Stomach smooth muscle (tissue), 2 donors: ENCODE measurements at regions not wholly inside any gene's neighbourhood (a gene's known extent, or its start where the extent isn't known, plus 50 kb on each side); places are given as distances from the start of the nearest gene placed in this dataset.

Experiments used
- H3K27ac ChIP-seq: one replicate; pipeline ENCODE4 v1.7.0; 2013; ENCODE audit warnings: mild to moderate bottlenecking, low read length, inconsistent platforms
- H3K27me3 ChIP-seq, 2 donors: one replicate each; pipeline ENCODE4 v1.7.0; 2013; ENCODE audit warnings: low read length in 2 of 2; ENCODE audit not compliant: insufficient read depth in 2 of 2, control insufficient read depth in 1 of 2
- H3K36me3 ChIP-seq, 2 donors: one replicate each; pipeline ENCODE4 v1.7.0; 2013; ENCODE audit warnings: low read length in 2 of 2; ENCODE audit not compliant: control insufficient read depth in 2 of 2, insufficient read depth in 2 of 2
- H3K4me1 ChIP-seq: one replicate; pipeline ENCODE4 v1.7.0; 2013; ENCODE audit warnings: low read length; ENCODE audit not compliant: control insufficient read depth, insufficient read depth
- H3K4me3 ChIP-seq, 2 donors: one replicate each; pipeline ENCODE4 v1.7.0; 2013; ENCODE audit warnings: low read length in 2 of 2
- H3K9ac ChIP-seq, 2 donors: one replicate each; pipeline ENCODE4 v1.7.0; 2013; ENCODE audit warnings: low read length in 2 of 2, mild to moderate bottlenecking in 1 of 2
- H3K9me3 ChIP-seq, 2 donors: one replicate each; pipeline ENCODE4 v1.7.0; 2013; ENCODE audit warnings: low read length in 2 of 2; ENCODE audit not compliant: control insufficient read depth in 2 of 2
- donor health status: healthy.
- donor health status: Pancreatic carcinoma.

DNA sequence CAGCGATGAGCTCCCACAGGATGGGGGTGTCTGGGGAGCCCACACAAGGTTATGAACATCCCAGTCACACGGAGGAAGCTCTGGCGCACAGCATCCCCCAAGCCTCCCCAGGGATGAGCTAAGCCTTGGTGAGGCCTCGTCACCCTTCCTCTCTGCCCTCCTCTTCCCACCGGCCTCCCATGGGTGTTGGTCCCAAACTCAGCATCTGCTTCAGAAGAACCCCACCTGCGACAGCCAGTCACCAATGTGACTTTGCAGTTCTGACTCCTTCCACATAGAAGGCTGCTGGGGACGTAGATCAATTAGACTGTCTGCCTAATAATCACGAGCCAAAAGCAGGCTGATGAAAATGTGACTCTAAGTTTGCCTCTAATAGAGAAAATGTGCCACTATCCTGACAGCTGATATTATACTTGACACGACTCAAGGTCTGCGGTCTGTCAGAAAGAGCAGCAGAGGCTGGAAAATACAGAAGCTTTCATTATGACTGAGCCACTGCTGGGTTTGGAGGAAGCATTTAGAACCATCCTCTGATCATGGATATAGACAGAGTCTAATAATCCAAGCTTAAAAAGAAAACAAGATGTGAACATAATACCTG is 116.0 kb upstream of the PFKP start:
- Histone ChIP-seq H3K27ac (no peak overlapping the region), H3K4me1 (no peaks in the 10 kb centered on the region)

DNA sequence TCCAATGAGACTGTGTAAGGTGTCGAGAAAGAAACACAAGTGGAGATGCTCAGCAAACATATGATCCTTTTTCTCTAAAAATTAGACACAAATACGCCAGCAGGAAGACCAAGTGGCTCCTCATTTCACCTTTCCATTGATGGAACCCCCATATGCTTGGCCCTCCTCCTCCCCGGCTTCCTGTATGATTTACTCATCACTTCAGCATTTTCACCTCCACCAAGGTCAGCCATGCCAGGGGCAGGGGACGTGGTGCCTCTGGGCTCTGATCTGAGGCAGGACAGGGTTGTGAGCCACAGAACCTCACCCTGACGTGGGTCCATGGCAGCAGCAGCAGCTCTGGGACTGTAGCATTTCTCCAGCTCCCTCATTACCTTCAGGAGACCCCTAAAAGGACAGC is 116.8 kb upstream of the PFKP start:
- H3K36me3 ChIP-seq, result no peaks in the 10 kb centered on the region
- H3K27ac ChIP-seq, result no peak overlapping the region
- peaks cover 3 to 4% of the 10 kb centered on the region in 2 donors for H3K27me3 ChIP-seq

More for the DNA sequence above, 116.0 kb upstream of the PFKP start:
- no peaks in the 10 kb centered on the region for H3K36me3 ChIP-seq
- no peaks in the 10 kb centered on the region for H3K9me3 ChIP-seq
- no peak overlapping the region for H3K9ac ChIP-seq
- no peak overlapping the region for H3K4me3 ChIP-seq
- peaks cover 0 to 3% of the 10 kb centered on the region in 2 donors for H3K27me3 ChIP-seq

DNA sequence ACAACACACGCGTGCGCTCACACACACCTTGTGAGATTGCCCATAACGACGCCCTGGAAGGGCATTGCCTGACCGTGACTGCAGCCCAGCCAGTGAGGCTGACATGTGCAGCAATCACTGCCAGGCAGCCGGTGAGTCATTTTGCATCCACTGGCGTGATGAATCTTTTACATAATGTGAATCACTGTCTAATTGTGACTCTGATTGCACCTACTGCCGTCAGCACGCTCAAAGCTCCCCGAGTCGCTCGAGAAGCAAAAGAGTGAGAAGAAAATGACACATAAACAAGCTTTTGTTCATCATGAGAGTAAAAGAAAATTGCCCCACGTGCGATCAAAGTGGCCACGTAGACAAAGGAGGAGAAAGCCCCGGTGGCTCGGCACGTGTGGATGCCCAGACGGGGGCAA is 117.4 kb upstream of the PFKP start:
- Histone ChIP-seq H3K27me3 (peaks cover 3 to 6% of the 10 kb centered on the region in 2 donors), H3K4me1 (no peaks in the 10 kb centered on the region), H3K9me3 (no peaks in the 10 kb centered on the region), H3K4me3 (no peak overlapping the region), H3K27ac (no peak overlapping the region), H3K9ac (no peak overlapping the region), H3K36me3 (no peaks in the 10 kb centered on the region)

More for the DNA sequence above, 116.8 kb upstream of the PFKP start:
- Histone ChIP-seq H3K9me3 (no peaks in the 10 kb centered on the region), H3K4me3 (no peak overlapping the region), H3K9ac (no peak overlapping the region), H3K4me1 (no peaks in the 10 kb centered on the region)

DNA sequence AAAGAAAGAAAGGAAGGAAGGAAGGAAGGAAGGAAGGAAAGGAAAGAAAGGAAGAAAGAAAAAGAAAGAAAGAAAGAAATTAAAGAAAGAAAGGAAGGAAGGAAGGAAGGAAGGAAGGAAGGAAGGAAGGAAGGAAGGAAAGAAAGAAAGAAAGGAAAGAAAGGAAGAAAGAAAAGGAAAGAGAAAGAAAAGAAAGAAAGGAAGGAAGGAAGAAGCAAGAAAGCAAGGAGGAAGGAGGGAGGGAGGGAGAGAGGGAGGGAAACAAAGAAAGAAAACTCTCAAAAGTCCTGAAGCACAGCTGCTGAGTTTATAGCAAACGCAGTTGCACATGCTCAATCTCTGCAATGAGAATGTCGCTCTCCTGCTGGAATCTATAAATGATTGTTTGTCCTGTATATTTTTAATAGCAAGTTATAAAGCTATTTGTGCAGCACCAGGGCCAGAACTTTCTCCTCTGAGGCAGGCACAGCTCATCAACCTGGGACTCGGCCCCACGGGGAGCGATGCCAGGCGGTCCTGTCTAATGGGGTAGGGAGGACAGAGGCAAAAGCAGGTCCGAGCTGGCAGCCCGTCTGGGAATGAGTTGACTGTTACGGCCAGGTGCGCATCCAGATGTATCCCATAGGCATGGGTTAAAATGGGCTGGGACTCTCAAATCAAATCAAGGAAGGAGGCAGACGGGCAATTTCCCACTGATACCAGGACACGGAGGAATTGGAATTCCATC is 118.0 kb upstream of the PFKP start:
- no peaks in the 10 kb centered on the region for H3K36me3 ChIP-seq
- H3K27me3 ChIP-seq, result peaks cover 3 to 6% of the 10 kb centered on the region in 2 donors
- H3K27ac ChIP-seq, result no peak overlapping the region
- H3K9me3 ChIP-seq, result no peaks in the 10 kb centered on the region
- no peak overlapping the region for H3K4me3 ChIP-seq
- no peaks in the 10 kb centered on the region for H3K4me1 ChIP-seq
- no peak overlapping the region for H3K9ac ChIP-seq

DNA sequence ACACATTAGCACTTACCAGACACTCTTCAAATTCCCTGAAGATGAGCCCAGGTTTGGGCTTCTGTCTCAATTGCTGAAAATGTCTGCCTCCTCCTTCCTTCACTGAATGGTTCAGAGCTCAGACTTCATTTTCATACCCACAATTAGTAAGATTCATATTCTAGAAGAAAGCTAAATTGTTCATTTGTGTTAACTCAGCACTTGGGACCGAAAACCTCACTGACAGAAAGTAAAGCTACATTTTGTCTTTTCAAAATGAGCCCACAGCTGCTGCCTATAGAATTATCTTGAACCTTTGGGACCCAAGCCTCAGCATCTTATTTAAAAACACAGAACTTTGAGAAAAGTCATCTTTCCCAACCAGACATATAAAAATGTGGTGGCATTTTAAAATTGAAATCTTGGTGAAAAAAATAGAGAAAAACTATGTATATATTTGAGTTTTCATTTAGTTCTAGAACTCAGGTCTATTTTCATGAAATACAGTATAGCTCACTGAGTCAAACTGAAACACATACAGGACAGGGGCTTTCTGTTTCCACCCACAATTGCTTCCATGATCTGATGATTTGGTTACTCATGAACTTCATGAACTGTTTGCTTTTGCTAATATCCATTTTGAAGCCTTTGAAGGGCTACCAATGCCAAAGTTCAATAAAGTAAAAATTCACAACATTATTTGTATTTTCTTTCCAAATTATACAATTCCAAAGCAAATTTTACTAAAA is 119.1 kb upstream of the PFKP start:
- H3K27ac ChIP-seq, result no peak overlapping the region
- H3K9me3 ChIP-seq, result no peaks in the 10 kb centered on the region
- no peak overlapping the region for H3K9ac ChIP-seq
- no peak overlapping the region for H3K4me3 ChIP-seq
- H3K4me1 ChIP-seq, result no peaks in the 10 kb centered on the region
- H3K27me3 ChIP-seq, result peaks cover 3 to 6% of the 10 kb centered on the region in 2 donors
- H3K36me3 ChIP-seq, result no peaks in the 10 kb centered on the region

DNA sequence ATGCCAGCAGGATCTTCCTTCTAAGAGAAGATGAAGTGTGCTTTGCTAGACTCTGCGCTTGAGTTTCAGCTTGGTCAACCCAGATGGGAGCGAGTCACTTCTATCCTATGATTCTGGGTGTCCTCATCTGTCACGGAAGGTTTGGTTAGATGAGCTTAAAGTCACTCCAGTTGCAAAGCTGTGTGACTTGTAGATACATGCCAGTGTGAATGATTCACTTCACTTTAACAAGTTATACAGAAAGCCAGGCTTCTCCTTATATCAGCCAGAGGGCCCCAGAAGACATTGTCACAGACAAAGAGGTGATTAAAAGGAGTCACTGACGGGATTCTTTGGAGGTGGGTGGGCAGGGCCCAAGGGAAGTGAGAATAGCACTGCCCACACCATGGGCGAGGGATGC is 122.6 kb upstream of the PFKP start:
- Histone ChIP-seq H3K9ac (no peak overlapping the region), H3K4me3 (no peak overlapping the region), H3K4me1 (no peaks in the 10 kb centered on the region), H3K36me3 (no peaks in the 10 kb centered on the region), H3K9me3 (no peaks in the 10 kb centered on the region), H3K27ac (no peak overlapping the region), H3K27me3 (peaks cover 3 to 9% of the 10 kb centered on the region in 2 donors)

DNA sequence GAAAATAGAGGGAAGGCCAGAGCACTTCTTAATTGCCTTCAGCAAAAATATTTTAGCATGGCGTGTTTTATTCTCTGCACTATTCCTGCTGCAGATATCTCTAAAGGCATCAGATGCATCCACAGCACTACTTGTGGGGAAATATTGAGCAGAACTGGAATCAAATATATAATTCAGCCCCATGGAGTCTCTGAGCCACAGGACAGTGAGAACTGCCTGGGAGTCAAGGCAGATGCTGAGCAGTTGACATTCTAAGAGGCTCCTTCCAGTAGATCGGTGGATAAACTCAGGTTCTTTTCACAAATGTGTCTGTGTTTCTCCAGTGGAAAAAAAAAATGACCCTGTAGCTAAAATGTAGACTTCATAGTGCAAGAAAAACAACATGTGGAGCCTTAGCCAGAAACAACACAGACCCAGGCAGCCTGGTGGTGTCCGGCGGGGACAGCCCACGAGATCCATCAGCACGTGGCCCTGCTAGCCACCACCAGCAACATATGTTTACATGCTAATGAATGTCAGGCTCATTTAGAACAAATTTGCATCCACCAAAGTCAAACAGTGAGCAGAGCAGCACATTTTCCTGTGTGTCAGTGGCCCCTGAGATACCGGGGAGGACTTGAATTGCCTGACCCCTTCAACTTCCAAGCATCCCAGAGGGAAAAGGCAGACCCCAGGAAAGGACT is 123.3 kb upstream of the PFKP start:
- Histone ChIP-seq H3K27ac (no peak overlapping the region), H3K9ac (no peak overlapping the region), H3K4me1 (no peaks in the 10 kb centered on the region)

DNA sequence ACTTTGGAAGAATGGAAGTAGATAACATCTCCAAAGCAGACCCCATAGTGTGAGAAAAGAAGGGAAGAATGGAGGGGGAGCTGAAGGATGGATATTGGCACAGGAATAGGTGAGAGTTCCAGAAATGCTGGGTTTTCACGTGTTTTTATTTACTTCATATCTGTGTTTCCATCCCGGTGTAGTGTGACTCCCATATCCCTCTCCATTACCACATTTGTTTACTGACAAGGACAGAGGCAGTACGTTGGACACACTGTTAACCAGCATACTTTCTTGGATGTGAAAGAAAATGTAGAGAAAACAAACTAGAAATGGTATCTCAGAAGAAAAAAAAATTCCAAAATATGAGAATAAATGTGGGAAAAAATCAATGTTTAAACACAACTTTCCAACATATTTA is 124.4 kb upstream of the PFKP start:
- no peak overlapping the region for H3K4me3 ChIP-seq
- H3K27ac ChIP-seq, result no peak overlapping the region
- H3K27me3 ChIP-seq, result peaks cover 0 to 9% of the 10 kb centered on the region in 2 donors
- no peaks in the 10 kb centered on the region for H3K9me3 ChIP-seq
- no peak overlapping the region for H3K9ac ChIP-seq
- H3K36me3 ChIP-seq, result no peaks in the 10 kb centered on the region
- H3K4me1 ChIP-seq, result no peaks in the 10 kb centered on the region

More for the DNA sequence above, 123.3 kb upstream of the PFKP start:
- H3K36me3 ChIP-seq, result no peaks in the 10 kb centered on the region
- no peak overlapping the region for H3K4me3 ChIP-seq
- peaks cover 0 to 9% of the 10 kb centered on the region in 2 donors for H3K27me3 ChIP-seq
- no peaks in the 10 kb centered on the region for H3K9me3 ChIP-seq

DNA sequence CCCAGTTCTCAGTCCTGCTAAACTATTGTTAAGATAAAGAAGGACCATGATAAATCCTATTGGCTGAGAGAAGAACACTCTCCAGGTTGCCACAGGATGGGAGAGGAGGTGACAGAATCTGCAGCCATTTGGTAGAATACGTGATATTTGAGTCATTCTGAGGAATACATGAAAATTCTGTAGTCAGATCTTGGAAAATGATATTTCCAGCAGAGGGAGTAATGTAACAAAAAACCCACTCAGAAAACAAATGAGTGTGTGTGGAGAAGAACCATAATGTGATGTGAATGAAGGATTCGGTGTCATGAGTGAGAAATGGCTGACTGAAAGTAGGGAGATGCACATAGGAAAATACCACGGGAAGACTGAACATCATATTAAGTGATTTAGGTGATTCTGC is 128.5 kb upstream of the PFKP start:
- Histone ChIP-seq H3K27ac (no peak overlapping the region), H3K9me3 (no peaks in the 10 kb centered on the region), H3K9ac (no peak overlapping the region), H3K4me3 (no peak overlapping the region), H3K36me3 (no peaks in the 10 kb centered on the region), H3K27me3 (peaks cover 0 to 3% of the 10 kb centered on the region in 2 donors), H3K4me1 (no peaks in the 10 kb centered on the region)

DNA sequence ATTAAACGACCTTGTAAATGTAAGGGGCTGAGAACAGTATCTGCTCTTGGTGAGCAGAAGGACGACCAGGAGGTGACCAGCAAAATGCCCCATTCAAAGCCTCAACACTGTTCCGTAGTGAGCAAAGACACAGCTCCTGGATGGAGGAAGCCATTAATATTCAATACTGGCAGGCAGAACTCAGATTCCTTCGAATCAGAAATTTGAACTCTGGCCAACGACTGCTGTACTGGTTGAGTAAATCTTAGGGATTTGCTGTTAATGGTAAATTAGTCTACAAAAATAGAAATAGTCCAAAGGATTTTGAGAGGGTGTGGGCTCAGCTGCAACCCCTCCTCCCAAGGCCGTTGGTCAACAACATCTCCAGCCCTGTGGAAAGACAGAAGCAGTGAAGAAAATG is 130.5 kb upstream of the PFKP start:
- Histone ChIP-seq H3K4me1 (no peaks in the 10 kb centered on the region), H3K4me3 (no peak overlapping the region), H3K27me3 (no peaks in the 10 kb centered on the region), H3K36me3 (no peaks in the 10 kb centered on the region), H3K9me3 (no peaks in the 10 kb centered on the region), H3K9ac (no peak overlapping the region), H3K27ac (no peak overlapping the region)
